RWPE1 (cell line): ENCODE measurements at regions not wholly inside any gene's neighbourhood (a gene's known extent, or its start where the extent isn't known, plus 50 kb on each side); places are given as distances from the start of the nearest gene placed in this dataset.

Source experiments
- CTCF ChIA-PET: fragments of 350-600 bp; sonication (Branson Sonifier 250); formaldehyde crosslinking; extraction: SDS; loops from one replicate; lab custom pipeline; 2021; lab: Yijun Ruan, JAX
- POLR2A ChIA-PET: fragments of 400-600 bp; formaldehyde crosslinking; extraction: SDS; loops from one replicate; lab custom pipeline; 2020; ENCODE audit warnings: antibody characterized with exemption; ENCODE audit not compliant: low non-redundant PET; lab: Yijun Ruan, JAX
- DNase-seq: peaks from one replicate; pipeline ENCODE4 v3.0.0; 2012; ENCODE audit warnings: low spot score
- H3K27ac ChIP-seq: fragments of 450-650 bp; 2 replicates; pipeline ENCODE4 v1.5.1; 2017
- CTCF ChIP-seq: fragments of 450-650 bp; conservative IDR thresholded peaks from 2 replicates; pipeline ENCODE4 v1.5.1; 2017; ENCODE audit warnings: low read depth, mild to moderate bottlenecking

- ChIA-PET POLR2A (no interaction called here), CTCF (no interaction called here)
- no peak overlapping the region for H3K27ac ChIP-seq
- DNase-seq: no peak
- TF ChIP-seq CTCF: no peak
These were observed 64.8 kb upstream of the PCSK6 start for GRCh38 chr15:101554115-101554915.

- TF ChIP-seq CTCF: no peak
- CTCF ChIA-PET: no interaction called here
- POLR2A ChIA-PET: no interaction called here
- H3K27ac ChIP-seq: no peak overlapping the region
- DNase-seq: no peak
These were observed 62.4 kb upstream of the PCSK6 start for GRCh38 chr15:101551696-101552591.

- H3K27ac ChIP-seq: no peak overlapping the region
- no peak for TF ChIP-seq CTCF
- no peak for DNase-seq
- ChIA-PET CTCF (interaction anchor here (0.7 kb wide), 1 partner anchor 191 kb away, joined by 3 read pairs; no protein-coding TSS in a partner anchor), POLR2A (no interaction called here)
These were observed 60.6 kb upstream of the PCSK6 start for GRCh38 chr15:101550124-101550523.

GRCh38 chr15:101549647-101550046 lies 60.1 kb upstream of the PCSK6 start:
- CTCF ChIA-PET: no interaction called here

GRCh38 chr15:101547737-101548136 lies 58.2 kb upstream of the PCSK6 start:
- POLR2A ChIA-PET: no interaction called here
- DNase-seq: no peak
- TF ChIP-seq CTCF: no peak
- H3K27ac ChIP-seq: no peak overlapping the region
- CTCF ChIA-PET: interaction anchor here (0.5 kb wide), 1 partner anchor 138 kb away, joined by 3 read pairs; no protein-coding TSS in a partner anchor

More at GRCh38 chr15:101549647-101550046, 60.1 kb upstream of the PCSK6 start:
- POLR2A ChIA-PET: no interaction called here
- DNase-seq: no peak
- TF ChIP-seq CTCF: no peak
- H3K27ac ChIP-seq: no peak overlapping the region

- no peak for DNase-seq
- H3K27ac ChIP-seq: no peak overlapping the region
- ChIA-PET POLR2A (no interaction called here), CTCF (no interaction called here)
- no peak for TF ChIP-seq CTCF
These were observed 56.3 kb upstream of the PCSK6 start for GRCh38 chr15:101545548-101546505.
